ENCODE measurements at regions not wholly inside any gene's neighbourhood (a gene's known extent, or its start where the extent isn't known, plus 50 kb on each side); places are given as distances from the start of the nearest gene placed in this dataset.

DNA sequence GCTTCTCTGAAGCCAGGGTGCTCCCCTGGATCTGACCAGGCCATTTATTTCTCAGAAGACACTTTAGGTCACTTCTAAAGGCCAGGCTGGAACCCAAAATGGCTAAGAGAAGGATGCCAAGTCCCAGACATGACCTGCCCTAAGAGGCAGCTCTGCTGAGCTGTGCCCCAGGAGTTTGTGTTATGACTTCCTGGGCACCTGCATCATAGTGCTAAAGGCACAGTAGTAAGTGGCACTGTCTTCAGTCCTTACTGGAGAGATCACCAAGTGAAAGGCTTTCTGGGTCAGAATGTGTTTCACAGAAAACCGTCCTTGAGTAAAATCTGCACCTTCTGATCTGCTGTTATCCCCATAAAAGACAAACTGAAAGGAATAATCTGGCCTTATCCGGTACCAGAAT lies 120.2 kb downstream of the DAD1 start:
- no peaks in the 10 kb centered on the region for H3K27me3 ChIP-seq (replicated peaks in 1 of 2; ENCODE audit: control insufficient read depth in 2 of 2, insufficient read depth in 2 of 2, low read length in 1 of 2)
- CTCF ChIA-PET: interaction anchor here (5.3 to 14.5 kb wide), 3 partner anchors 24 to 85 kb away, joined by 142 to 411 read pairs (median 171); no protein-coding TSS in a partner anchor
- POLR2A ChIA-PET: interaction anchor here (0.7 kb wide), 1 partner anchor 84 kb away, joined by 3 read pairs; no protein-coding TSS in a partner anchor
- no peak overlapping the region for H3K4me2 ChIP-seq (ENCODE audit: control insufficient read depth, insufficient read depth)
- H3K4me3 ChIP-seq: no peak overlapping the region
- no peak overlapping the region for H3K27ac ChIP-seq (ENCODE audit: control insufficient read depth, insufficient read depth)
- intact Hi-C loops (cut with micrococcal nuclease; ENCODE audit: unreplicated experiment) (no loop called here), in situ Hi-C loops (cut with MboI) (no loop called here)
- BruUV-seq (replicated peaks): no TSS peak
- H2AFZ ChIP-seq (ENCODE audit: control insufficient read depth, low read depth, low read length): no peak overlapping the region
- no peaks in the 10 kb centered on the region for H3K36me3 ChIP-seq (ENCODE audit: control insufficient read depth in 2 of 2, insufficient read depth in 2 of 2, low read length in 1 of 2)
- H3K4me1 ChIP-seq (ENCODE audit: control insufficient read depth, insufficient read depth, low read length): peaks cover 55% of the 10 kb centered on the region
- DNase-seq (ENCODE audit: low read depth, low spot score) (no peak), ATAC-seq (no peak), FAIRE-seq (no peak)
- SMC1A ChIA-PET (ENCODE audit: uncharacterized antibody, unreplicated experiment): interaction anchor here (1.3 to 31.5 kb wide), 4 partner anchors 9 to 242 kb away, joined by 3 to 912 read pairs (median 90); no protein-coding TSS in a partner anchor
- RAD21 ChIA-PET (ENCODE audit: unreplicated experiment): interaction anchor here (4.8 to 5.7 kb wide), 2 partner anchors 78 to 149 kb away, joined by 59 to 190 read pairs; no protein-coding TSS in a partner anchor
- 100% methylated on average over 2 of the region's 2 CpGs for WGBS (ENCODE audit: insufficient coverage, insufficient replicate concordance, low lambda C conversion rate, missing lambda C conversion rate)
- no peak overlapping the region for H3K9ac ChIP-seq (ENCODE audit: control insufficient read depth, insufficient read depth, low read length)
- H3K79me2 ChIP-seq (ENCODE audit: control insufficient read depth, insufficient read depth, low read length): no peaks in the 10 kb centered on the region
- no peaks in the 10 kb centered on the region for H3K9me3 ChIP-seq (replicated peaks; ENCODE audit: control insufficient read depth, insufficient read depth, low read length)
- H4K20me1 ChIP-seq (ENCODE audit: control insufficient read depth, insufficient read depth): no peaks in the 10 kb centered on the region
- TF ChIP-seq CHD2 (IDR thresholded peaks at IDR 0.05; ENCODE audit: borderline replicate concordance, low read depth, low read length) (no peak), POU2F2 (IDR thresholded peaks at IDR 0.05; ENCODE audit: borderline replicate concordance, low read depth, low read length) (no peak), STAT1 (conservative IDR thresholded peaks at IDR 0.05) (no peak), TCF7 (IDR thresholded peaks at IDR 0.05; ENCODE audit: borderline replicate concordance) (no peak), ZBTB4 (CRISPR knock-in tag; IDR thresholded peaks at IDR 0.05) (no peak), ZNF384 (IDR thresholded peaks at IDR 0.05; ENCODE audit: borderline replicate concordance, low read depth, low read length) (no peak), RUNX3 (IDR thresholded peaks at IDR 0.05; ENCODE audit: low read length) (no peak), NFYB (IDR thresholded peaks at IDR 0.05; ENCODE audit: insufficient read depth, low read depth, low read length) (no peak), NR2F1 (conservative IDR thresholded peaks at IDR 0.05) (no peak), BMI1 (IDR thresholded peaks at IDR 0.05; ENCODE audit: borderline replicate concordance) (no peak), RCOR1 (conservative IDR thresholded peaks at IDR 0.05; ENCODE audit: low read depth, low read length) (no peak), SUZ12 (IDR thresholded peaks at IDR 0.05; ENCODE audit: unreplicated experiment) (no peak), ESRRA (IDR thresholded peaks at IDR 0.05; ENCODE audit: low read length) (no peak), ZBTB11 (CRISPR knock-in tag; IDR thresholded peaks at IDR 0.05) (no peak), E2F4 (IDR thresholded peaks at IDR 0.05; ENCODE audit: low read depth, low read length) (no peak), ZSCAN29 (IDR thresholded peaks at IDR 0.05) (no peak), EP300 (IDR thresholded peaks at IDR 0.05; ENCODE audit: borderline replicate concordance in 1 of 2, control insufficient read depth in 1 of 2, low read depth in 2 of 2, low read length in 2 of 2) (no peak), PAX5 (IDR thresholded peaks at IDR 0.05; ENCODE audit: borderline replicate concordance, low read depth, low read length) (no peak)
